SK-N-SH (cell line): ENCODE measurements at regions not wholly inside any gene's neighbourhood (a gene's known extent, or its start where the extent isn't known, plus 50 kb on each side); places are given as distances from the start of the nearest gene placed in this dataset.

Source experiments
- CTCF ChIA-PET: fragments of 300-600, 350-600 bp; formaldehyde crosslinking; extraction: SDS; loops from one replicate; lab custom pipeline; 2021; lab: Yijun Ruan, JAX
- POLR2A ChIA-PET: fragments of 350-600 bp; sonication (Branson Sonifier 250); formaldehyde crosslinking; extraction: SDS; loops from one replicate; lab custom pipeline; 2020; ENCODE audit warnings: antibody characterized with exemption, inconsistent platforms; lab: Yijun Ruan, JAX
- DNase-seq: peaks from one replicate; pipeline ENCODE4 v3.0.0; 2012
- H2AFZ ChIP-seq: fragments of 200-600 bp; sonication (generic); 2 replicates; pipeline ENCODE4 v1.8.1; 2016; ENCODE audit warnings: antibody characterized with exemption, mild to moderate bottlenecking, low read depth
- H3F3A ChIP-seq: fragments of 200-600 bp; sonication (generic); replicated peaks from 2 replicates; pipeline ENCODE3; 2016; ENCODE audit warnings: antibody characterized with exemption, mild to moderate bottlenecking; ENCODE audit not compliant: insufficient read depth
- H3K27ac ChIP-seq, 2 experiments: fragments of 200-500 bp in 1 of 2; fragments of 200-600 bp in 1 of 2; sonication (Bioruptor generic) in 1 of 2; sonication (generic), shearing (Covaris generic) in 1 of 2; 2 replicates each; pipeline versions ENCODE4 v1.5.1 to v1.6.1; 2014 to 2016; ENCODE audit warnings: low read depth in 2 of 2, inconsistent platforms in 1 of 2, low read length in 1 of 2, mild to moderate bottlenecking in 1 of 2, mixed read lengths in 1 of 2
- H3K27me3 ChIP-seq: fragments of 200-600 bp; sonication (generic), shearing (Covaris generic); 2 replicates; pipeline ENCODE4 v1.6.1; 2016; ENCODE audit warnings: mixed run types; ENCODE audit not compliant: insufficient read depth
- H3K36me3 ChIP-seq, 2 experiments: fragments of 200-500 bp in 1 of 2; fragments of 200-600 bp in 1 of 2; sonication (Bioruptor generic) in 1 of 2; sonication (generic) in 1 of 2; replicated peaks in 1 of 2; 2 replicates each; pipeline versions ENCODE3 to v1.5.1; 2014 to 2016; ENCODE audit warnings: low read length in 1 of 2, mild to moderate bottlenecking in 1 of 2; ENCODE audit not compliant: insufficient read depth in 2 of 2, control insufficient read depth in 1 of 2
- H3K4me1 ChIP-seq, 2 experiments: fragments of 200-500 bp in 1 of 2; fragments of 200-600 bp in 1 of 2; sonication (Bioruptor generic) in 1 of 2; sonication (generic), shearing (Covaris generic) in 1 of 2; 2 replicates each; pipeline versions ENCODE4 v1.5.1 to v1.6.1; 2014 to 2016; ENCODE audit warnings: low read depth in 1 of 2, low read length in 1 of 2, mixed run types in 1 of 2; ENCODE audit not compliant: insufficient read depth in 2 of 2, control insufficient read depth in 1 of 2
- H3K4me2 ChIP-seq: fragments of 200-600 bp; sonication (generic), shearing (Covaris generic); 2 replicates; pipeline ENCODE4 v1.6.1; 2017; ENCODE audit warnings: mixed run types
- H3K4me3 ChIP-seq, 2 experiments: fragments of 200-500 bp in 1 of 2; fragments of 200-600 bp in 1 of 2; sonication (Bioruptor generic) in 1 of 2; sonication (generic), shearing (Covaris generic) in 1 of 2; 2 replicates each; pipeline versions ENCODE4 v1.5.1 to v1.8.1; 2014 to 2016; ENCODE audit warnings: low read depth in 2 of 2, inconsistent platforms in 1 of 2, low read length in 1 of 2, mild to moderate bottlenecking in 1 of 2, mixed read lengths in 1 of 2, moderate library complexity in 1 of 2
- H3K79me2 ChIP-seq: fragments of 200-600 bp; sonication (generic); 2 replicates; pipeline ENCODE4 v1.8.1; 2017; ENCODE audit warnings: mild to moderate bottlenecking; ENCODE audit not compliant: insufficient read depth
- H3K9ac ChIP-seq: fragments of 200-600 bp; sonication (generic); 2 replicates; pipeline ENCODE4 v1.6.1; 2017; ENCODE audit warnings: mixed run types
- H3K9me2 ChIP-seq: fragments of 200-600 bp; sonication (generic); 2 replicates; pipeline ENCODE4 v1.6.1; 2017; ENCODE audit warnings: mixed run types
- H3K9me3 ChIP-seq: fragments of 200-600 bp; sonication (generic); 2 replicates; pipeline ENCODE4 v1.6.1; 2017; ENCODE audit warnings: mixed run types, mild to moderate bottlenecking, moderate library complexity
- H4K20me1 ChIP-seq: fragments of 200-600 bp; sonication (generic); 2 replicates; pipeline ENCODE4 v1.6.1; 2017; ENCODE audit warnings: mild to moderate bottlenecking, mixed run types; ENCODE audit not compliant: insufficient read depth
- CHD2 ChIP-seq: fragments of 150-350 bp; IDR thresholded peaks from 2 replicates; pipeline ENCODE4 v1.6.1; 2018; ENCODE audit warnings: low read length; ENCODE audit not compliant: partially characterized antibody
- EZH2phosphoT487 ChIP-seq: fragments of 200-600 bp; sonication (generic); IDR thresholded peaks from 2 replicates; pipeline ENCODE4 v1.6.1; 2017; ENCODE audit warnings: low read depth, mixed run types, mild to moderate bottlenecking, antibody characterized with exemption, moderate library complexity, borderline replicate concordance
- GATA2 ChIP-seq: sonication (generic); formaldehyde crosslinking; IDR thresholded peaks from 2 replicates; pipeline ENCODE4 v1.5.0; 2020; ENCODE audit warnings: mild to moderate bottlenecking, missing genetic modification reagents
- JUND ChIP-seq: IDR thresholded peaks from 2 replicates; pipeline ENCODE4 v1.4.0; 2012
- MAX ChIP-seq: IDR thresholded peaks from 2 replicates; pipeline ENCODE4 v1.4.0; 2012; ENCODE audit warnings: low read depth
- MEF2A ChIP-seq: IDR thresholded peaks from 2 replicates; pipeline ENCODE4 v1.4.0; 2012; ENCODE audit warnings: low read depth, borderline replicate concordance
- MXI1 ChIP-seq: IDR thresholded peaks from 2 replicates; pipeline ENCODE4 v1.6.1; 2012; ENCODE audit warnings: mild to moderate bottlenecking, low read depth, low read length, improper control_type of control experiment
- NFIC ChIP-seq: IDR thresholded peaks from 2 replicates; pipeline ENCODE4 v1.4.0; 2012; ENCODE audit warnings: borderline replicate concordance
- NRF1 ChIP-seq: IDR thresholded peaks from 2 replicates; pipeline ENCODE4 v1.6.1; 2012; ENCODE audit warnings: low read depth, mild to moderate bottlenecking, low read length
- RCOR1 ChIP-seq: fragments of 150-350 bp; IDR thresholded peaks from 2 replicates; pipeline ENCODE4 v1.6.1; 2017; ENCODE audit warnings: antibody characterized with exemption, low read length
- RFX5 ChIP-seq: IDR thresholded peaks from 2 replicates; pipeline ENCODE4 v1.6.1; 2012; ENCODE audit warnings: mild to moderate bottlenecking, improper control_type of control experiment, low read length
- RXRA ChIP-seq: IDR thresholded peaks from 2 replicates; pipeline ENCODE4 v1.4.0; 2012; ENCODE audit warnings: low read depth, mild to moderate bottlenecking, borderline replicate concordance
- SMC3 ChIP-seq: IDR thresholded peaks from 2 replicates; pipeline ENCODE4 v1.6.1; 2012; ENCODE audit warnings: low read depth, low read length, improper control_type of control experiment
- TCF12 ChIP-seq: IDR thresholded peaks from 2 replicates; pipeline ENCODE4 v1.4.0; 2012
- whole genome bisulfite sequencing: methylation state at CpG from one replicate; pipeline ENCODE4 v1.1.6; 2017; ENCODE audit warnings: low lambda C conversion rate; 5-methylcytosine and 5-hydroxymethylcytosine counted together
- TF ChIP-seq, protein P1 (sequence below): fragments of 150-350 bp; IDR thresholded peaks from 2 replicates; pipeline ENCODE4 v1.6.1; 2016; ENCODE audit warnings: mild to moderate bottlenecking, low read depth, low read length
- TF ChIP-seq, protein P2 (sequence below): fragments of 150-350 bp; IDR thresholded peaks from 2 replicates; pipeline ENCODE4 v1.6.1; 2017; ENCODE audit warnings: antibody characterized with exemption, low read length, low read depth, borderline replicate concordance
- TF ChIP-seq, protein P3 (sequence below): IDR thresholded peaks from 2 replicates; pipeline ENCODE4; 2012
- TF ChIP-seq, protein P4 (sequence below): IDR thresholded peaks from 2 replicates; pipeline ENCODE4 v1.6.1; 2012; ENCODE audit warnings: mild to moderate bottlenecking, low read depth, low read length, moderate library complexity
- TF ChIP-seq, protein P5 (sequence below): IDR thresholded peaks from 2 replicates; pipeline ENCODE4 v1.4.0; 2012; ENCODE audit warnings: low read depth, borderline replicate concordance

DNA sequence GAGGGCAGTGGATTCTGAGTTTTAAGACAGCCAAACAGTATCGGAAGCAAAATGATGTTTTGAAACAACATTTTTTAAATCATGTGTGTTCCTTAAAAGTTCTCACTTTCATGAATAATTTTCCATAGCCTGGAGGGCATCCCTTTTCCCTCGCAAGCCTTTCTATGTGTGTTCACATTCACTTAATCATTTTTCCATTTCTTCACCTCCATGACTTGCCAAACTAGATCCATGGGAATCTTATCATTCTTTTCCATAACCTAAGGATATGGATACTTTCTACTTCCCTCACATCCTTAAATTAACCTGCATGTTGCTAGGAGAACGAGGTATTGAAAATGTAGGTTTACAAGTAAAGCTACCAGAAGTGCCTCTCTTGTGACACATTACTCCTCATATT is 94.2 kb upstream of the NPVF start:
- WGBS: 35% methylated on average over 3 of the region's 3 CpGs
- no peak overlapping the region for H3K4me2 ChIP-seq
- no peak overlapping the region for H3K4me3 ChIP-seq
- H3F3A ChIP-seq: no peaks in the 10 kb centered on the region
- no peaks in the 10 kb centered on the region for H3K9me2 ChIP-seq
- no peak for DNase-seq
- CTCF ChIA-PET: interaction anchor here (1.1 to 1.2 kb wide), 2 partner anchors 27 to 106 kb away, joined by 3 read pairs; no protein-coding TSS in a partner anchor
- H3K9ac ChIP-seq: no peak overlapping the region
- no peaks in the 10 kb centered on the region for H3K27me3 ChIP-seq
- H3K4me1 ChIP-seq: no peaks in the 10 kb centered on the region
- H4K20me1 ChIP-seq: no peaks in the 10 kb centered on the region
- H3K27ac ChIP-seq: no peak overlapping the region
- H2AFZ ChIP-seq: no peak overlapping the region
- no peaks in the 10 kb centered on the region for H3K36me3 ChIP-seq
- TF ChIP-seq TCF12: no peak
- TF ChIP-seq, protein P1, sequence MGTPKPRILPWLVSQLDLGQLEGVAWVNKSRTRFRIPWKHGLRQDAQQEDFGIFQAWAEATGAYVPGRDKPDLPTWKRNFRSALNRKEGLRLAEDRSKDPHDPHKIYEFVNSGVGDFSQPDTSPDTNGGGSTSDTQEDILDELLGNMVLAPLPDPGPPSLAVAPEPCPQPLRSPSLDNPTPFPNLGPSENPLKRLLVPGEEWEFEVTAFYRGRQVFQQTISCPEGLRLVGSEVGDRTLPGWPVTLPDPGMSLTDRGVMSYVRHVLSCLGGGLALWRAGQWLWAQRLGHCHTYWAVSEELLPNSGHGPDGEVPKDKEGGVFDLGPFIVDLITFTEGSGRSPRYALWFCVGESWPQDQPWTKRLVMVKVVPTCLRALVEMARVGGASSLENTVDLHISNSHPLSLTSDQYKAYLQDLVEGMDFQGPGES: no peak
- TF ChIP-seq NRF1: no peak
- no peak for TF ChIP-seq RXRA
- TF ChIP-seq, protein P2, sequence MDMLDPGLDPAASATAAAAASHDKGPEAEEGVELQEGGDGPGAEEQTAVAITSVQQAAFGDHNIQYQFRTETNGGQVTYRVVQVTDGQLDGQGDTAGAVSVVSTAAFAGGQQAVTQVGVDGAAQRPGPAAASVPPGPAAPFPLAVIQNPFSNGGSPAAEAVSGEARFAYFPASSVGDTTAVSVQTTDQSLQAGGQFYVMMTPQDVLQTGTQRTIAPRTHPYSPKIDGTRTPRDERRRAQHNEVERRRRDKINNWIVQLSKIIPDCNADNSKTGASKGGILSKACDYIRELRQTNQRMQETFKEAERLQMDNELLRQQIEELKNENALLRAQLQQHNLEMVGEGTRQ: no peak
- no peak for TF ChIP-seq MAX
- TF ChIP-seq MXI1: no peak
- TF ChIP-seq RCOR1: no peak
- TF ChIP-seq EZH2phosphoT487: no peak
- TF ChIP-seq SMC3: no peak
- no peak for TF ChIP-seq RFX5
- no peak for TF ChIP-seq GATA2 (CRISPR knock-in tag)
- TF ChIP-seq JUND: no peak
- TF ChIP-seq NFIC: no peak
- TF ChIP-seq CHD2: no peak
- TF ChIP-seq, protein P3, sequence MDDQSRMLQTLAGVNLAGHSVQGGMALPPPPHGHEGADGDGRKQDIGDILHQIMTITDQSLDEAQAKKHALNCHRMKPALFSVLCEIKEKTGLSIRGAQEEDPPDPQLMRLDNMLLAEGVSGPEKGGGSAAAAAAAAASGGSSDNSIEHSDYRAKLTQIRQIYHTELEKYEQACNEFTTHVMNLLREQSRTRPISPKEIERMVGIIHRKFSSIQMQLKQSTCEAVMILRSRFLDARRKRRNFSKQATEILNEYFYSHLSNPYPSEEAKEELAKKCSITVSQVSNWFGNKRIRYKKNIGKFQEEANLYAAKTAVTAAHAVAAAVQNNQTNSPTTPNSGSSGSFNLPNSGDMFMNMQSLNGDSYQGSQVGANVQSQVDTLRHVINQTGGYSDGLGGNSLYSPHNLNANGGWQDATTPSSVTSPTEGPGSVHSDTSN: no peak
- TF ChIP-seq, protein P4, sequence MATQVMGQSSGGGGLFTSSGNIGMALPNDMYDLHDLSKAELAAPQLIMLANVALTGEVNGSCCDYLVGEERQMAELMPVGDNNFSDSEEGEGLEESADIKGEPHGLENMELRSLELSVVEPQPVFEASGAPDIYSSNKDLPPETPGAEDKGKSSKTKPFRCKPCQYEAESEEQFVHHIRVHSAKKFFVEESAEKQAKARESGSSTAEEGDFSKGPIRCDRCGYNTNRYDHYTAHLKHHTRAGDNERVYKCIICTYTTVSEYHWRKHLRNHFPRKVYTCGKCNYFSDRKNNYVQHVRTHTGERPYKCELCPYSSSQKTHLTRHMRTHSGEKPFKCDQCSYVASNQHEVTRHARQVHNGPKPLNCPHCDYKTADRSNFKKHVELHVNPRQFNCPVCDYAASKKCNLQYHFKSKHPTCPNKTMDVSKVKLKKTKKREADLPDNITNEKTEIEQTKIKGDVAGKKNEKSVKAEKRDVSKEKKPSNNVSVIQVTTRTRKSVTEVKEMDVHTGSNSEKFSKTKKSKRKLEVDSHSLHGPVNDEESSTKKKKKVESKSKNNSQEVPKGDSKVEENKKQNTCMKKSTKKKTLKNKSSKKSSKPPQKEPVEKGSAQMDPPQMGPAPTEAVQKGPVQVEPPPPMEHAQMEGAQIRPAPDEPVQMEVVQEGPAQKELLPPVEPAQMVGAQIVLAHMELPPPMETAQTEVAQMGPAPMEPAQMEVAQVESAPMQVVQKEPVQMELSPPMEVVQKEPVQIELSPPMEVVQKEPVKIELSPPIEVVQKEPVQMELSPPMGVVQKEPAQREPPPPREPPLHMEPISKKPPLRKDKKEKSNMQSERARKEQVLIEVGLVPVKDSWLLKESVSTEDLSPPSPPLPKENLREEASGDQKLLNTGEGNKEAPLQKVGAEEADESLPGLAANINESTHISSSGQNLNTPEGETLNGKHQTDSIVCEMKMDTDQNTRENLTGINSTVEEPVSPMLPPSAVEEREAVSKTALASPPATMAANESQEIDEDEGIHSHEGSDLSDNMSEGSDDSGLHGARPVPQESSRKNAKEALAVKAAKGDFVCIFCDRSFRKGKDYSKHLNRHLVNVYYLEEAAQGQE: no peak
- TF ChIP-seq, protein P5, sequence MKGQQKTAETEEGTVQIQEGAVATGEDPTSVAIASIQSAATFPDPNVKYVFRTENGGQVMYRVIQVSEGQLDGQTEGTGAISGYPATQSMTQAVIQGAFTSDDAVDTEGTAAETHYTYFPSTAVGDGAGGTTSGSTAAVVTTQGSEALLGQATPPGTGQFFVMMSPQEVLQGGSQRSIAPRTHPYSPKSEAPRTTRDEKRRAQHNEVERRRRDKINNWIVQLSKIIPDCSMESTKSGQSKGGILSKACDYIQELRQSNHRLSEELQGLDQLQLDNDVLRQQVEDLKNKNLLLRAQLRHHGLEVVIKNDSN: no peak
- TF ChIP-seq MEF2A: no peak
- H3K9me3 ChIP-seq: no peaks in the 10 kb centered on the region
- H3K79me2 ChIP-seq: no peaks in the 10 kb centered on the region
- POLR2A ChIA-PET: no interaction called here
